HepG2 (cell line): ENCODE measurements at regions not wholly inside any gene's neighbourhood (a gene's known extent, or its start where the extent isn't known, plus 50 kb on each side); places are given as distances from the start of the nearest gene placed in this dataset.

Experiments
- ATAC-seq: fragments of 200-7000 bp; cut with Tn5 transposase; 3 replicates; pipeline ENCODE4 v1.9.1; 2020; ENCODE audit warnings: mild to moderate bottlenecking, moderate library complexity
- BruUV-seq: library from RNA; stranded (reverse); fragments of 400-500 nt; replicated peaks from 2 replicates; lab custom pipeline; 2021; lab: Mats Ljungman, UMichigan
- CTCF ChIA-PET: fragments of 300-600 bp; formaldehyde crosslinking; extraction: SDS; loops from one replicate; lab custom pipeline; 2021; ENCODE audit warnings: low total read pairs, inconsistent platforms, low intra/inter-chr PET ratio; lab: Yijun Ruan, JAX
- POLR2A ChIA-PET: fragments of 350-600 bp; sonication (Branson Sonifier 250); formaldehyde crosslinking; loops from one replicate; lab custom pipeline; 2020; ENCODE audit warnings: antibody characterized with exemption, inconsistent platforms; lab: Yijun Ruan, JAX
- DNase-seq: peaks from one replicate; pipeline ENCODE4 v3.0.0-alpha.2; 2015; ENCODE audit warnings: low spot score
- FAIRE-seq: peaks from 3 replicates; lab custom pipeline; 2011; peaks lifted over from hg19 to GRCh38; lab: Jason Lieb, UNC
- H2AFZ ChIP-seq: one replicate; pipeline ENCODE4 v1.6.1; 2011; ENCODE audit warnings: low read length, inconsistent platforms
- H3K27ac ChIP-seq: fragments of 300-600 bp; 3 replicates; pipeline ENCODE4 v1.8.0; 2011; ENCODE audit warnings: mixed run types, mild to moderate bottlenecking, mixed read lengths, low read length, inconsistent platforms; ENCODE audit not compliant: insufficient read depth; ENCODE audit errors: extremely low read length
- H3K27me3 ChIP-seq, 2 experiments: fragments of 200-600 bp in 1 of 2; 2 replicates in 1 of 2; 3 replicates in 1 of 2; pipeline versions ENCODE4 v1.6.0 to v1.8.0; 2011; ENCODE audit warnings: low read length in 2 of 2, mild to moderate bottlenecking in 2 of 2, moderate library complexity in 2 of 2, inconsistent platforms in 1 of 2; ENCODE audit not compliant: insufficient read depth in 2 of 2, control insufficient read depth in 1 of 2
- H3K36me3 ChIP-seq, 2 experiments: fragments of 200-600 bp in 1 of 2; replicated peaks in 1 of 2; 2 replicates in 1 of 2; 3 replicates in 1 of 2; pipeline versions ENCODE4 v1.5.1 to v1.8.0; 2011; ENCODE audit warnings: low read length in 2 of 2, inconsistent platforms in 1 of 2; ENCODE audit not compliant: insufficient read depth in 2 of 2, control insufficient read depth in 1 of 2
- H3K4me1 ChIP-seq: 2 replicates; pipeline ENCODE4 v1.5.1; 2012; ENCODE audit warnings: low read length, inconsistent platforms; ENCODE audit not compliant: insufficient read depth
- H3K4me2 ChIP-seq: 2 replicates; pipeline ENCODE4 v1.6.0; 2011; ENCODE audit warnings: low read depth, low read length, inconsistent platforms
- H3K4me3 ChIP-seq, 3 experiments: fragments of 200-600 bp in 1 of 3; sonication (generic), shearing (Covaris generic) in 1 of 3; replicated peaks in 1 of 3; 2 replicates each; pipeline ENCODE4 v1.5.1; 2011 to 2016; ENCODE audit warnings: low read length in 3 of 3, inconsistent platforms in 2 of 3, low read depth in 2 of 3, mild to moderate bottlenecking in 2 of 3, control low read depth in 1 of 3, mixed read lengths in 1 of 3; ENCODE audit not compliant: insufficient read depth in 1 of 3
- H3K79me2 ChIP-seq: one replicate; pipeline ENCODE4 v1.6.1; 2011; ENCODE audit warnings: low read length, inconsistent platforms; ENCODE audit not compliant: insufficient read depth
- H3K9ac ChIP-seq: 2 replicates; pipeline ENCODE4 v1.6.0; 2011; ENCODE audit warnings: mild to moderate bottlenecking, low read depth, low read length, inconsistent platforms; ENCODE audit not compliant: insufficient read depth
- H3K9me3 ChIP-seq: 2 replicates; pipeline ENCODE4 v1.5.1; 2012; ENCODE audit warnings: mild to moderate bottlenecking, low read length
- H4K20me1 ChIP-seq: 2 replicates; pipeline ENCODE4 v1.6.0; 2011; ENCODE audit warnings: inconsistent platforms, mild to moderate bottlenecking, low read length, moderate library complexity; ENCODE audit not compliant: insufficient read depth
- HMG20A ChIP-seq: IDR thresholded peaks from 2 replicates; pipeline ENCODE4 v1.6.1; 2016; ENCODE audit warnings: borderline replicate concordance
- KDM1A ChIP-seq: IDR thresholded peaks from 2 replicates; pipeline ENCODE4 v1.6.1; 2016; ENCODE audit warnings: missing compliant biosample characterization
- NFE2L2 ChIP-seq: fragments of 150-350 bp; IDR thresholded peaks from 2 replicates; pipeline ENCODE4 v1.6.1; 2014; ENCODE audit warnings: low read length
- PAXIP1 ChIP-seq: sonication (generic); formaldehyde crosslinking; conservative IDR thresholded peaks from 2 replicates; pipeline ENCODE4 v1.4.0; 2020; ENCODE audit warnings: mild to moderate bottlenecking, missing genetic modification reagents, moderate library complexity
- PLSCR1 ChIP-seq: sonication (generic); formaldehyde crosslinking; IDR thresholded peaks from 2 replicates; pipeline ENCODE4 v1.5.0; 2020; ENCODE audit warnings: missing genetic modification reagents, mild to moderate bottlenecking, borderline replicate concordance
- RBAK ChIP-seq: sonication (generic); formaldehyde crosslinking; IDR thresholded peaks from 2 replicates; pipeline ENCODE4 v1.5.1; 2020; ENCODE audit warnings: mild to moderate bottlenecking, missing genetic modification reagents
- RFX1 ChIP-seq: fragments of 450-650 bp; IDR thresholded peaks from 2 replicates; pipeline ENCODE4 v1.6.1; 2017
- RFX3 ChIP-seq: IDR thresholded peaks from 2 replicates; pipeline ENCODE4 v1.6.1; 2016; ENCODE audit warnings: missing biosample characterization, missing genetic modification reagents
- ZC3H4 ChIP-seq: sonication (generic); formaldehyde crosslinking; IDR thresholded peaks from 2 replicates; pipeline ENCODE4 v1.4.0; 2020; ENCODE audit warnings: missing genetic modification reagents, borderline replicate concordance
- ZNF3 ChIP-seq: IDR thresholded peaks from 2 replicates; pipeline ENCODE4 v1.7.0; 2017; ENCODE audit warnings: inconsistent platforms
- ZNF367 ChIP-seq: sonication (generic); formaldehyde crosslinking; IDR thresholded peaks from 2 replicates; pipeline ENCODE4 v1.4.0; 2020; ENCODE audit warnings: missing genetic modification reagents, borderline replicate concordance
- ZNF513 ChIP-seq: sonication (generic); formaldehyde crosslinking; conservative IDR thresholded peaks from 2 replicates; pipeline ENCODE4 v1.5.0; 2020; ENCODE audit warnings: missing genetic modification reagents
- ZNF816 ChIP-seq: sonication (generic); formaldehyde crosslinking; IDR thresholded peaks from 2 replicates; pipeline ENCODE4 v1.8.0; 2022; ENCODE audit warnings: missing genetic modification reagents, mild to moderate bottlenecking, borderline replicate concordance
- WGBS: methylation state at CpG from one replicate; pipeline ENCODE4 v1.1.6; 2017; ENCODE audit warnings: low lambda C conversion rate; 5-methylcytosine and 5-hydroxymethylcytosine counted together
- in situ Hi-C: cut with HindIII; loops from 2 replicates; pipeline ENCODE4 v1.10.0; 2017; ENCODE audit warnings: low pct_unique_long_range_greater_than_20kb; ENCODE audit not compliant: extremely low pct_ligation_motif_present
- intact Hi-C: fragments of 100-400 bp; cut with micrococcal nuclease; formaldehyde crosslinking; loops from one replicate; pipeline ENCODE4 v1.10.0; 2022; ENCODE audit not compliant: unreplicated experiment

GRCh38 chr3:72145506-72146380 lies 360.8 kb upstream of the PROK2 start:
- no peaks in the 10 kb centered on the region for H3K9me3 ChIP-seq
- no peaks in the 10 kb centered on the region for H4K20me1 ChIP-seq
- no peak overlapping the region for H2AFZ ChIP-seq
- no TSS peak for BruUV-seq
- H3K79me2 ChIP-seq: no peaks in the 10 kb centered on the region
- H3K27me3 ChIP-seq: no peaks in the 10 kb centered on the region; a peak in 1 of 5 replicates
- no peak for FAIRE-seq
- no peak overlapping the region for H3K4me3 ChIP-seq
- H3K4me2 ChIP-seq: peak overlapping the region; percentile 60; the same call in 1 of the 2 replicates
- no peak overlapping the region for H3K9ac ChIP-seq
- intact Hi-C loops: no loop called here
- no peak for DNase-seq
- ChIA-PET CTCF (no interaction called here), POLR2A (interaction anchor here (1.8 kb wide), 1 partner anchor 10 kb away, joined by 9 read pairs; no protein-coding TSS in a partner anchor)
- TF ChIP-seq PAXIP1 (CRISPR knock-in tag): no peak
- no peak for TF ChIP-seq PLSCR1 (CRISPR knock-in tag)
- no peak for TF ChIP-seq ZNF513 (CRISPR knock-in tag)
- TF ChIP-seq RBAK (CRISPR knock-in tag): no peak
- TF ChIP-seq ZC3H4: no peak
- TF ChIP-seq NFE2L2: no peak
- TF ChIP-seq ZNF816 (CRISPR knock-in tag): no peak
- TF ChIP-seq ZNF3 (CRISPR knock-in tag): no peak
- TF ChIP-seq RFX3 (CRISPR knock-in tag): 0 out of 2 replicates have a peak, but pooled peaks have one; percentile 16
- TF ChIP-seq RFX1: peak; percentile 63
- TF ChIP-seq KDM1A (CRISPR knock-in tag): no peak
- no peak for TF ChIP-seq ZNF367
- no peak for TF ChIP-seq HMG20A (CRISPR knock-in tag)
- in situ Hi-C loops: no loop called here
- H3K36me3 ChIP-seq: no peaks in the 10 kb centered on the region
- peaks cover 59% of the 10 kb centered on the region for H3K4me1 ChIP-seq
- 36% methylated on average over 8 of the region's 12 CpGs for WGBS
- peak; percentile 18; the same call in 2 of the 3 replicates for ATAC-seq
- no peak overlapping the region for H3K27ac ChIP-seq
